HG03097 (cell line): ENCODE measurements at regions not wholly inside any gene's neighbourhood (a gene's known extent, or its start where the extent isn't known, plus 50 kb on each side); places are given as distances from the start of the nearest gene placed in this dataset.
"Not testable (repeated sequence)": the region's sequence is repeated elsewhere in the genome, so short reads cannot be mapped to it uniquely, and the experiment has no call there.

ENCODE experiments used
- ATAC-seq: cut with Tn5 transposase; IDR thresholded peaks from one replicate; pipeline ENCODE4 v1.9.1; 2021; ENCODE audit not compliant: unreplicated experiment, low FRiP score

- no peak for ATAC-seq
These were observed 296.4 kb downstream of the ADAMTS20 start for GRCh38 chr12:43255522-43256111.

- ATAC-seq: no peak
These were observed 299.4 kb downstream of the ADAMTS20 start for GRCh38 chr12:43252585-43252984.

GRCh38 chr12:43245947-43246346, 306.1 kb downstream of the ADAMTS20 start:
- ATAC-seq: no peak

GRCh38 chr12:43241986-43242385, 310.0 kb downstream of the ADAMTS20 start:
- no peak for ATAC-seq

GRCh38 chr12:43238281-43238680, 313.7 kb downstream of the ADAMTS20 start:
- no peak for ATAC-seq

GRCh38 chr12:43237238-43237879, 314.6 kb downstream of the ADAMTS20 start:
- ATAC-seq: no peak

GRCh38 chr12:43235721-43236120, 316.3 kb downstream of the ADAMTS20 start:
- ATAC-seq: no peak

- ATAC-seq: no peak
These were observed 318.1 kb downstream of the ADAMTS20 start for GRCh38 chr12:43233861-43234260.

- no peak for ATAC-seq
These were observed 325.9 kb downstream of the ADAMTS20 start for GRCh38 chr12:43226151-43226550.

GRCh38 chr12:43224190-43224805, 327.7 kb downstream of the ADAMTS20 start:
- ATAC-seq: not testable (repeated sequence)

GRCh38 chr12:43222796-43223195, 329.2 kb downstream of the ADAMTS20 start:
- ATAC-seq: no peak

GRCh38 chr12:43221216-43221615, 330.8 kb downstream of the ADAMTS20 start:
- ATAC-seq: no peak

- no peak for ATAC-seq
These were observed 335.5 kb downstream of the ADAMTS20 start for GRCh38 chr12:43216490-43216889.

- no peak for ATAC-seq
These were observed 337.8 kb downstream of the ADAMTS20 start for GRCh38 chr12:43214166-43214565.

GRCh38 chr12:43213608-43214007, 338.4 kb downstream of the ADAMTS20 start:
- ATAC-seq: no peak

GRCh38 chr12:43210485-43211192, 341.4 kb downstream of the ADAMTS20 start:
- peak; percentile 95 for ATAC-seq

GRCh38 chr12:43208627-43209026, 343.4 kb downstream of the ADAMTS20 start:
- ATAC-seq: no peak

GRCh38 chr12:43208221-43208620, 343.8 kb downstream of the ADAMTS20 start:
- ATAC-seq: no peak

- ATAC-seq: no peak
These were observed 345.6 kb downstream of the ADAMTS20 start for GRCh38 chr12:43206396-43206795.

GRCh38 chr12:43198608-43199007, 353.4 kb downstream of the ADAMTS20 start:
- ATAC-seq: no peak

GRCh38 chr12:43196268-43196907, 355.6 kb downstream of the ADAMTS20 start:
- no peak for ATAC-seq
